Thyroid gland (tissue), 4 donors: ENCODE measurements at regions not wholly inside any gene's neighbourhood (a gene's known extent, or its start where the extent isn't known, plus 50 kb on each side); places are given as distances from the start of the nearest gene placed in this dataset.

Source experiments
- DNase-seq, 2 donors: peaks; one replicate each; pipeline ENCODE4 v3.0.0-alpha.2; 2019
- H3K27ac ChIP-seq, 3 donors: fragments of 200-600 bp; sonication (generic); 1 replicate in 2 of 3; 2 replicates in 1 of 3; pipeline ENCODE4 v1.5.1; 2016 to 2019; ENCODE audit warnings: mild to moderate bottlenecking in 1 of 3, moderate library complexity in 1 of 3
- H3K27me3 ChIP-seq: fragments of 200-600 bp; sonication (generic); one replicate; pipeline ENCODE4 v1.5.1; 2019
- H3K36me3 ChIP-seq, 2 donors: fragments of 200-600 bp; sonication (generic); one replicate each; pipeline ENCODE4 v1.5.1; 2016 to 2019
- H3K4me1 ChIP-seq, 2 donors: fragments of 200-600 bp; sonication (generic); one replicate each; pipeline ENCODE4 v1.5.1; 2017 to 2019
- H3K4me3 ChIP-seq, 3 donors: fragments of 200-600 bp; sonication (generic); replicated peaks in 1 of 3; 1 replicate in 2 of 3; 2 replicates in 1 of 3; pipeline ENCODE4 v1.5.1; 2016; ENCODE audit warnings: mild to moderate bottlenecking in 1 of 3
- H3K9me3 ChIP-seq: fragments of 200-600 bp; sonication (generic); one replicate; pipeline ENCODE4 v1.5.1; 2017
- CTCF ChIP-seq, 6 experiments: fragments of 200-600 bp in 3 of 6; fragments of 450-650 bp in 3 of 6; sonication (generic) in 3 of 6; IDR thresholded peaks; one replicate each; pipeline ENCODE4 v1.5.1; 2016 to 2019; ENCODE audit warnings: antibody characterized with exemption in 6 of 6, mild to moderate bottlenecking in 2 of 6, inconsistent platforms in 1 of 6, moderate library complexity in 1 of 6
- POLR2A ChIP-seq, 2 donors: fragments of 450-650 bp; IDR thresholded peaks; one replicate each; pipeline ENCODE4 v1.6.1; 2017; ENCODE audit warnings: antibody characterized with exemption in 2 of 2, mild to moderate bottlenecking in 2 of 2, moderate library complexity in 1 of 2
- WGBS, 2 donors: methylation state at CpG; one replicate each; pipeline ENCODE4 v1.1.5; 2017; 5-methylcytosine and 5-hydroxymethylcytosine counted together
- intact Hi-C: fragments of 100-400 bp; cut with DNase I; formaldehyde crosslinking; loops from one replicate; pipeline ENCODE4 v1.15.1; 2023

DNA sequence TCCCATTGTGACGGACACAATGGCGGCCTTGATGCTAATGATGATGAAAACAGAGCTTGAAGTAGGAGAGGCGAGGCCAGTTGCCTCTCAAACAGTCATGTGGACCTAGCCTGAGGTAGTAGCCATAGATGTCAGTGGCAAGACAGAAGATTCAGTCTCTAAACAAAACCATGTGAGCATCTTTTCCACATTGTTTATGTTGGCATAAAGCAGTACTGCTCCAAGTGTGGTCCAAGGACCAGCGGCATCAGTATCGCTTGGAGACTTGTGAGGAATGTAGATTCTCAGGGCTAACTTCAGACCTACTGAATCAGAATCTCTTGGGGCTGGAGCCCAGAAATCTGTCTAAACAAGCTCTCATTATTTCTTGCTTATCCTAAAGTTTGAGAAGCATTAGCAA, 312.8 kb upstream of the JAG1 start:
- WGBS, 2 donors = 91 to 92% methylated on average over 5 of the region's 5 CpGs
- DNase-seq = no peak
- no peak overlapping the region for H3K27ac ChIP-seq
- no peaks in the 10 kb centered on the region for H3K36me3 ChIP-seq
- intact Hi-C loops = no loop called here
- no peak overlapping the region for H3K4me3 ChIP-seq
- H3K27me3 ChIP-seq = no peaks in the 10 kb centered on the region
- no peaks in the 10 kb centered on the region for H3K4me1 ChIP-seq
- no peaks in the 10 kb centered on the region for H3K9me3 ChIP-seq
- TF ChIP-seq POLR2A (IDR thresholded peaks at IDR 0.05) = no peak
- TF ChIP-seq CTCF (IDR thresholded peaks at IDR 0.05) = no peak

- H3K4me1 ChIP-seq = no peaks in the 10 kb centered on the region
Measured at GRCh38 chr20:10987651-10988383, 314.0 kb upstream of the JAG1 start.

DNA sequence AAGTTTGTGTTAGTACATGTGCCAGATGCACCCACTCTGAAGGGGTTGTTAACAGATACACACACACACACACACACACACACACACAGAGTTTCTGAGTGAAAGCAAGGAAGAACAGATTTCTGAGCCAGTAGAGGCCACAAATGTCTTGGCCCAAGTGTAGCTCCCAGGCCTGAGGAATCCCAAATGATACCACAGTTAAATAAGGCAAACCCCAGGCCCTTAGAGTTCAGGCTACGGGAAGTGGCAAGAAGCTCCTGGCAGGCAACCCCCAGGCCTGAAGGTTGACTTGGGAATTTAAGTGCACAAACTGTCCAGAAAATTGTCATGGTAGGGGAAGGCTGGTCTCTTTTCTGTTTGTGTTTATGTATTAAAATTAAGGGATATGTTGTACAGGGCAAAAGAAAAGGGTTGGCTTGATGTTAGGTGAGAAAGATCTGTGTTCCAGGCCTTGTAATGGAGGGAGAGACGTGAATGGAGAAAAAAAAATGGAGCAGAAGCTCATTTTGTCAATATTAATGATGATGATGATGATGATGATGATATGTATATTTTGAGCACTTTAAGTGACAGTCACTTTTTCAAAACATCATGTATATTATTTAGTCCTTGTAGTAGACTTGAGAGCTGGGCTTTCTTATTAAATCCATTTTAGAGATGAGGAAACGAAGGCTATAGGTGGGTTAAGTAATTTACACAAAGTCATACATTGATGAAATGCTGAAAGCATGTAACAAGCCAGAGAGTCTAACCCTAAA, 317.0 kb upstream of the JAG1 start:
- TF ChIP-seq POLR2A (IDR thresholded peaks at IDR 0.05) (no peak), CTCF (IDR thresholded peaks at IDR 0.05) (no peak)

More at GRCh38 chr20:10987651-10988383, 314.0 kb upstream of the JAG1 start:
- 91 to 93% methylated on average over 5 of the region's 5 CpGs for WGBS, 2 donors
- Histone ChIP-seq H3K36me3 (no peaks in the 10 kb centered on the region), H3K27me3 (no peaks in the 10 kb centered on the region), H3K27ac (no peak overlapping the region), H3K4me3 (no peak overlapping the region), H3K9me3 (no peaks in the 10 kb centered on the region)
- TF ChIP-seq CTCF (IDR thresholded peaks at IDR 0.05) (no peak), POLR2A (IDR thresholded peaks at IDR 0.05) (no peak)
- DNase-seq = no peak
- intact Hi-C loops = no loop called here

GRCh38 chr20:10992731-10993130, 318.9 kb upstream of the JAG1 start:
- Histone ChIP-seq H3K4me3 (no peak overlapping the region), H3K27ac (no peak overlapping the region)
- TF ChIP-seq CTCF (IDR thresholded peaks at IDR 0.05) (no peak), POLR2A (IDR thresholded peaks at IDR 0.05) (no peak)

More for the DNA sequence above, 317.0 kb upstream of the JAG1 start:
- WGBS, 2 donors = 70 to 84% methylated on average over 3 of the region's 3 CpGs
- Histone ChIP-seq H3K27me3 (no peaks in the 10 kb centered on the region), H3K36me3 (no peaks in the 10 kb centered on the region), H3K4me1 (no peaks in the 10 kb centered on the region), H3K27ac (no peak overlapping the region), H3K4me3 (no peak overlapping the region), H3K9me3 (no peaks in the 10 kb centered on the region)
- no peak for DNase-seq
- intact Hi-C loops = no loop called here

More at GRCh38 chr20:10992731-10993130, 318.9 kb upstream of the JAG1 start:
- intact Hi-C loops = no loop called here
- no peaks in the 10 kb centered on the region for H3K36me3 ChIP-seq
- no peaks in the 10 kb centered on the region for H3K4me1 ChIP-seq
- WGBS, 2 donors = 52 to 55% methylated on average over 6 of the region's 6 CpGs
- H3K27me3 ChIP-seq = no peaks in the 10 kb centered on the region
- DNase-seq = no peak
- H3K9me3 ChIP-seq = no peaks in the 10 kb centered on the region
